Hippocampal formation (tissue), 2 donors: ENCODE measurements at regions not wholly inside any gene's neighbourhood (a gene's known extent, or its start where the extent isn't known, plus 50 kb on each side); places are given as distances from the start of the nearest gene placed in this dataset.

ENCODE experiments used
- DNase-seq, 2 donors: peaks; one replicate each; lab custom pipeline; 2025; lab: John Stamatoyannopoulos, UW

- no peak for DNase-seq
Measured at GRCh38 chr16:52874042-52874441, 178.7 kb downstream of the CHD9NB start.

DNA sequence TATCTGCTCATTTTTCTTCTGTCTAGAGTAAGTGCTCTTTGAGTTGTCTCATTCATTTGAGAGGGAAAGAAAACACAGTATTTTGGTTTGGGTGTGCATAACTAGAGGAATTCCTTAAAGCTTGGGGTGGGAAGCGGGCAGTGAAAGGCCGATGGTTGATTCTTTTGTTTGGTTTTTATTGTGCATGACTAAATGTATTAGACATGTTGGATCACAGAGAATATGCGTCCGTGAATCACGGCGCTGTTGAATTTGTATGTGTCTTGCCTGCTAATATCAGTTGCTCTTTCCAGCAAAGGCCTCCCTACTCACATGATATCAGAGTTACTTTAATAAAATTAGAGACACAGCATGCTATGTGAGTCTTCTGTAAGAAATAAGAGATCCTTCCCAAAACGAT lies 180.0 kb downstream of the CHD9NB start:
- no peak for DNase-seq

DNA sequence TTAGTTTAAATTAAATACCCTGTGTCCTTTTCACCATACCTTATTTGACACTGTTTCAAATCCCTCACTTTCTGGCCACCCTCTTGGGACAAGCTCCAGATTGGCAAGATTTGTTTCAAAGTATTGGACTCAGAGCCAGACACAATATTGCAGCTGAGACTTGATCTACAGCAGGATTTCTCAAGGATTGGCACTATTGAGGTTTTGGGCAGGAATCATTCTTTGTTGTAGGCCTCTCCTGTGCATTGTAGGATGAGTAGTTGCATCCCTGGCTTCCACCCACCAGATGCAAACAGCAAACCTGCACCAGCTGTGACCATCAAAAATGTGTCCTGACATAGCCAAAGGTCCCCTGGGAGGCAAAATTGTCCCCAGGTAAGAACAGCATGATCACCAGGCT lies 181.2 kb downstream of the CHD9NB start:
- no peak for DNase-seq

- no peak for DNase-seq
Measured at GRCh38 chr16:52869243-52869642, 183.5 kb downstream of the CHD9NB start.

GRCh38 chr16:52863000-52863399 lies 189.7 kb downstream of the CHD9NB start:
- DNase-seq, result no peak

GRCh38 chr16:52861614-52862022 lies 191.1 kb downstream of the CHD9NB start:
- DNase-seq, result peak in 1 of 2 donors; percentile 39

GRCh38 chr16:52855463-52855862 lies 197.2 kb downstream of the CHD9NB start:
- DNase-seq, result no peak

GRCh38 chr16:52852978-52853377 lies 199.7 kb downstream of the CHD9NB start:
- no peak for DNase-seq

DNA sequence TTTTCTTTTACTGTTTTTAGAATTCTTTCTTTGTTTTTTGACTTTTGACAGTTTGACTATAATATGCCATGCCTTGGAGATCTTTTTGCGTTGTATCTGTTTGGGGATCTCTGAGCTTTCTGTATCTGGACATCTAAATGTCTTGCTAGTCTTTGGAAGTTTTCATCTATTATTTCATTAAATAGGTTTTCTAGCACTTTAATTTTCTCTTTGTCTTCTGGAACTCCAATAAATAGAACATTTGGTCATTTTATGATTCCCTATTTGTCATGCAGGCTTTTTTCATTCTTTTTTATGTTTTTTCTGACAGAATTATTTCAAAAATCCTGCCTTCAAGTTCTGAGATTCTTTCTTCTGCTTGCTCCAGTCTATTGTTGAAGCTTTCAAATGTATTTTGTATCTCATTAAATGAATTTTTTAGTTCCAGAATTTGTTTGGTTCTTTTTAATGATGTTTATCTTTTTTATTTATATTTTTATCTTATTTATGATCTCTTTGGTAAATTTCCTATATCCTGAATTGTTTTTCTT lies 201.4 kb downstream of the CHD9NB start:
- no peak for DNase-seq

- DNase-seq, result no peak
Measured at GRCh38 chr16:52843381-52843780, 209.3 kb downstream of the CHD9NB start.

- DNase-seq, result no peak
Measured at GRCh38 chr16:52837251-52837650, 215.4 kb downstream of the CHD9NB start.

DNA sequence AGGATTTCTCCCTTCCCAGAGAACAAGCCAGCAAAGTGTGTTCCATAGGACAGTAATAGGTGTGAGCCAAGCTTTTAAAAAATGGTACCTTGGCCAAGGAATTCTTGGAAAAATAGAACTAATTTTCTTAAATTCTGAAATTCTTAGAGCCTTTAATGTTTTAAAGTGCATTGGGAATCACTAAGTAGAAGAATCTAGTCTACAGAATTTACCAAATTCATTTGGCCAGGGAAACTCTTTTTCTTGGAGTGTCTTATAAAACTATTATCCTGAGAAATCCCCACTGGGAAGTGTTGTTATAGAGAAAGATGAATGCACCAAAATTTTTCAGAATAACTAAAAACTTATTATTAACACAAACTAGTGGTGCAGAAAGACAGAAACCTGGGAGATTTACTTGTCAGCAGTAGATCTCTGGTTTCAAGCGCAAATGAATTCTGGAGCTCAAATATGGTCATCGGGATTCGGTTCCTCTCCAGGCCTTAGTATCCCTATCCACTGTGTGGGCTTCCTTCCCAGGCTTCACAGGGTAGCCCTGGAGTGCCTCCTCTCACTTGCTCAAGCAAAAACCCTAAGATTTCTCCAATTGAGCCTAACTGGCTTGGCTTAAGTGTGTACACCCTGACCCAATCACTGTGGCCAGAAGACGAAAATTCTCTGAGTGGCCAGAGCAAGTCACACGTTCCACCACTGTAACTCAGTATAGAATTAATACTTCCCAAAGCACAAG lies 217.8 kb downstream of the CHD9NB start:
- DNase-seq, result no peak

- no peak for DNase-seq
Measured at GRCh38 chr16:52832771-52833170, 219.9 kb downstream of the CHD9NB start.

DNA sequence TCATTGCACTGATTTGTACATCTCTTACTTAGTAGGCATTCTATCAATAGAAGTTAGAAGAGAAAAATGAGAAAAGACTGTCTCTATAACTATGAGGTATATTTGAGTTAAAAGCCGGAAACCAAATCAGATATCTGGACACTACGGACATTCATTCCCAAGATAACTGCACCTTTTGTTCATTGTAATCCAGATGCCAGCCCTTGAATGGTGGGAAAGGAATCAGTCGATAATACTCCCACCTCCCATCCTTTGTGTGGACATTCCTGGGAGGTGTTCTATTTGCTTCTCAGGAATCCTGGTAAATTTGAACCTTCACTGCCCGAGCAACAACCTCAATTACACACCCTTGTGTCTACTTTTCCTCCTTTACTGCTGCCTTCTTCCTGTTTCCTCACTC lies 225.2 kb downstream of the CHD9NB start:
- DNase-seq, result no peak

GRCh38 chr16:52825892-52826291 lies 226.8 kb downstream of the CHD9NB start:
- no peak for DNase-seq

GRCh38 chr16:52819808-52820207 lies 232.9 kb downstream of the CHD9NB start:
- no peak for DNase-seq

- no peak for DNase-seq
Measured at GRCh38 chr16:52819405-52819804, 233.3 kb downstream of the CHD9NB start.

DNA sequence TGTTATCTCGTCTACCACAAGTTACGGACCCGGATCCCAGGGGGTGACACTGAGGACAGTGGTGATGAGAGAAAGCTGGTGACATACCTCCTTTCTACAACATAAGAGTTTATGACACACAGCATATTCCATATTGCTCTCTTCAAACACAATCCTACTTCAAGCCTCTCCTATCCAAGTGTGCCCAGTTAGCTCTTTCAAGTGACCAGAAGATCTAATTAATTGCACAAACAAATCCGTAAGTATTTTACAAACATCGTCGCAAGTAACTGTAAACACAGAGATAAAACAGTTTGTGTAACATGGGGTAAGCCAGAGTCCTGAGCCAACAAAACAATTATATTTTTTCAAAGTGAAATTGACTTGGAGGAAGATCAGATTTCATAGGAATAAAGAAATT lies 235.0 kb downstream of the CHD9NB start:
- DNase-seq, result no peak

- no peak for DNase-seq
Measured at GRCh38 chr16:52816993-52817392, 235.7 kb downstream of the CHD9NB start.

DNA sequence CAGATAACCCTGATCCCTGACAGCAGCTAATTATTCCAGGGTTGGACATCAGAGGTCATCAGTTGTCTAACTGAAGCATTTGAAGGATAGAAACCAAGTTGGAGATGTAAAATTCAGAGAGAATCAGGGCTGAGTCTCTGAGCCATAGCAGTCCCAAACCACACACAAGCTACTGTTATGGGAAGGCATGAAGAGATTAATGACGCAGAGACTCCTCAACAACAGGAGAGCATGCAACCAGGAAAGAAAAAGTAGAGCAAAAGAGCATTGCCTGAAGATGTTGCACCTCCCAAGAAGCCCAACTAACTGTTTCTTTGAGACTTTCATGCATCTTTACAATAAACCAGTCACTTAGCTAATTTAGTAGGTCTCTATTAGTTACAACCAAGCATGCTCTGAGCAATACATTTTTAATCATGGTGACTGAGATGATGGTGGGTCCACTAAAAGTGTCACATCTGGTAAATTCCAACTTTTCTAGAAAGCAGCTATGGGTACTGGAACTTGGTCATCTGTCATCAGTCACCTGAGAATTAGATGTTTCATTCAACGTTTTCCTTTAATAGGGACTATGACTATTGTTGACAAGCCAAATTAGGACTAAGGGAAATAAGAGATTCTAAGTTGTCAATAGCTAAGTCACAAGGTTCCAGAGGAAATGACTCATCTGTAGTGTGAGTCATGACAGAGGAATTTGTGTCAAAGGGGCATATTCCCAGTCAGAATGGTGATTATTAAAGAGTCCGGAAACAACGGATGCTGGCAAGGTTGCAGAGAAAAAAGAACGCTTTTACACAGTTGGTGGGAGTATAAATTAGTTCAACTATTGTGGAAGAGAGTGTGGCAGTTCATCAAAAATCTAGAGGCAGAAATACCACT lies 239.8 kb downstream of the CHD9NB start:
- no peak for DNase-seq

GRCh38 chr16:52805559-52806168 lies 247.0 kb downstream of the CHD9NB start:
- no peak for DNase-seq

GRCh38 chr16:52800432-52800831 lies 252.3 kb downstream of the CHD9NB start:
- no peak for DNase-seq

- DNase-seq, result no peak
Measured at GRCh38 chr16:52799149-52799548, 252.2 kb upstream of the TOX3 start.
